Suprapubic skin (tissue), 4 donors: ENCODE measurements at regions not wholly inside any gene's neighbourhood (a gene's known extent, or its start where the extent isn't known, plus 50 kb on each side); places are given as distances from the start of the nearest gene placed in this dataset.

Experiments used
- CTCF ChIP-seq, 2 donors: fragments of 200-600 bp in 1 of 2; fragments of 450-650 bp in 1 of 2; sonication (generic) in 1 of 2; IDR thresholded peaks; one replicate each; pipeline ENCODE4 v1.5.1; 2016 to 2019; ENCODE audit warnings: antibody characterized with exemption in 2 of 2, mild to moderate bottlenecking in 1 of 2, moderate library complexity in 1 of 2
- EP300 ChIP-seq: sonication (generic); formaldehyde crosslinking; IDR thresholded peaks from one replicate; pipeline ENCODE4 v1.6.1; 2017; ENCODE audit warnings: antibody characterized with exemption
- POLR2AphosphoS5 ChIP-seq, 3 donors: sonication (generic); formaldehyde crosslinking; IDR thresholded peaks; one replicate each; pipeline ENCODE4 v1.6.1; 2017; ENCODE audit warnings: antibody characterized with exemption in 3 of 3

- TF ChIP-seq EP300, result no peak
- no peak for TF ChIP-seq CTCF (IDR thresholded peaks at IDR 0.05)
- no peak for TF ChIP-seq POLR2AphosphoS5 (IDR thresholded peaks at IDR 0.05)
These were observed 2376.7 kb downstream of the MAT2B start for GRCh38 chr5:165882099-165882498.
